A204.1 (cell line): ENCODE measurements at regions not wholly inside any gene's neighbourhood (a gene's known extent, or its start where the extent isn't known, plus 50 kb on each side); places are given as distances from the start of the nearest gene placed in this dataset.

ENCODE experiments used
- FAIRE-seq: peaks from 2 replicates; lab custom pipeline; 2012; peaks lifted over from hg19 to GRCh38; lab: Jason Lieb, UNC

DNA sequence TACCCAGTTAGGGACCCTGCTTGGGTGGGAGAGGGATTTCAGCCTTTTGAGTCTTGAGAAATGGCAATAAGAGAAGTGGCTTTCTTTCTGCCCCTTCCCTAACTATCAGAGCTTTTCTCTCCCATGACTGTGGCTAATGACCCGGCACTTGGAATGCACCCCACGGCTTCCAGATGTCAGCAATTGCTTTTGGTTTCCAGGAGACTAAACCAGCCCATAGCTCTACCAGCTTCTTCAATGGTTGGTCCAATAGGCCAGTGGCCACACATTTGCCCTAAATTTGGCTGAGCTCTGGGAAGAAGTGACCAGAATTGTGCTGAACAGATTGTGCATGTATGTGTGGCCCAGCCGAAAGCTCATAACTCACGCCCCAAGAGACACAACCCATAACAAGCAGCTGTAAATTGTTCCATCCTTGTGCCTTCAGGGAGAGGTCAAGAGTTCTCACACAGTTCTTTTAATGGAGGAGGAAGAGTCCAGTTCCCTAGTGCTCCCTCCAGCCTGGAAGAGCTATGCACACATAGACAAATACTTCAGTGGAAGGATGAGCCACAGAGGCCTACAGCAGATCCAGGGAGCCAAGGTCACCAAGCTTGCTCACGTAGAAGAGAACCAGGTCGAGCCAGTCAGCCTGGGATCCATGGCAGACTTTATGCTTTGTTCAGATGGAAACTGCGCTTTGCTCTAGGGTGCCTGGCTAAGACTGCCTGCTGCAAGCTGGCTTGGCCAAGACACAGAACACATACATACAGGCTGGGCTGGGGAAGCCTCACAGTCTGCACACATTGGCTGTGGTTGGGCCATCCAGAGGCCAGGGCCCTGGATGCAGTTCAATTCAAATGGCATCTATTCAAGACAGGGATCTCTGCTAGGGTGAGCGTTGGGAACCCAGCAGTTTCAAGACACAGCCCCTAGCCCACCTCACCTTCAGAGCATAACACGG lies 131.8 kb upstream of the HABP2 start:
- no peak for FAIRE-seq

DNA sequence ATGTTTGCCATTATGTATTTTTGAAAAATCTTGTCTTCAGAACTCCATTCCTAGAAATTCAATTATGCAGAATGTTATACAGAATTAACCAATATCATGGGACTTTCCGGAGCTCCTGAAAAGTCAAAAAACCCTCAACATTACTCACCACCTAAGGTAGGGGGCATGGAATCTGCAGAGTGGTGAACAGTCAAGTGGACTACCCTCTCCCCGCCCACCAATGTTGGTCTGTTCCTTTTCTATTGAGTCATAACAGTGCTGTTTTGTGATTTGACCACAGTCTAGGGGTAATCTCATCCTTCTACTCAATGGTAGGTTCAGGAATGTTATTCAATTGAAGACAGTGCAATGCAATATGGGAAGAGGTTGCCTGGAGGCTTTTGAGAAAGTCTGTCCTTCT lies 130.5 kb upstream of the HABP2 start:
- FAIRE-seq, result no peak

DNA sequence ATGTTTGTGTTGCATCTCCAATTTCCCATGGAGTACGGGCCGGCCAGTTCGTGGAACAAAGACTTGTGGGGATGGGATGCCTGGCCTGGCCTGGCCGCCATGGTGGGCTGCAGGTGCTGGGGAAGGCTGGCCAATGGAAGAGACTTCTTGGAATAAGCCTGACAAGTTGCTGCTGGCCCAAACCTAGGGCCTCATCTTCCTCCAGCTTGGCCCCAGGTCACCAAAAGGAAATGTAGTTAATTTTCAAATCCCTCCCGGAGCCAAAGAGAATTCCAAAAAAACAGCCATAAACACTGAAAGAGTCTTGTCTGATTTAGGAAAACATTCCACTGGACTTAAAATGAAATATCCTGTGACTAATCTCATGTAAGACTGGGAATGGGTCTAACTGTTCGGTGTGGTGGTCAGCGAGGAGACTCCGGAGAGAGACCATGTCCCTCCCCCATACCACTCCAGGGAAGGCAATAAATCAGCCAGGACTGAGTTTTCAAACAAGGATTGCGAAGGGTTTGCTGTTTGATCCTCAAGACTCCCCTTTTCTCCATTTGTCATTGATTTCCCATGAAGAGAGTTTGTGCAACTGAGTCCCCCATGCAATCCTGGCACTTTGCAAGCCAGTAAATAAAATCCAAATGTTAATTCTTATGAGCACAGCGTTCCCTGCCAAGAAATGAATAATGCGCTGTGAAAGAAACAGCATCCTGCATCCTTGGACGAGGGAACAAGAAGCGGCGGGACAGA lies 128.7 kb upstream of the HABP2 start:
- FAIRE-seq, result no peak

DNA sequence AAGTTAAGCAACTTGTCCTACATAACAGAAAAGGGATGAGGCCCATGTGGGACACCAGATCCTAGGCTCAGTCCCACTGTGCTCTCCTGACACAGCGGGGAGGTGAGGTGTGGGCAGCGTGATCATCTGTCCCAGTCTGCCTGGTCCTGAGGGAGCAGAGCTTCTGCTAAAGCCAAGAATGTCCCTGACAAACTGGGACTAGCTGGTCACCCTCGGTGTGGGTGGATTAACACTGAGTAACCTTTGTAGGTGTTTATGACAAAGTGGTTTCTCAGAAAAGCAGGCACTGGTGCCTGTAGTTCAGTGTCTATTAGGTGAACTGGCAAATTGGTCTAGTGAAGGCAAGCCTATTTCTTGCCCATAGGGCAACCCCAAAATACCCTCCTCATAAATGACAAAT lies 127.8 kb upstream of the HABP2 start:
- FAIRE-seq, result no peak

DNA sequence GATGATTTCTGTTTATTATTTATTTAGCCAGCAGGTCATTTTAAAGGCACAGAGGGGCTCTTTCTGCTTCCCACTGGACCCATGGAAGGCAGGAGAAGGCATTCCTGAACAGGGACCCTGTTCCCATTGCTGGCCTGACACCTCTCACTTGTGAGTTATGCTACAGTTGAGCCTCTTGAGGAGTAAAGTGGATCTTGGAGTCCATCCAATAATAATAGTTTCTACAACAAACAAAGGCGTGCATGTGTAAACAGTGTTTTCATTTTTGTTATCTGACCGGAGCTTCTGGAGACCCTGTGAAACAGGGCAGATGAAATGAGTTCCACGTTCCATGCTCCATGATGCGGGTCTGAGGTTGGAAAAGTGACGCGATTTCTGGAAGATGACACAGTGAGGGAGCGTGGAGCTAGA lies 127.3 kb upstream of the HABP2 start:
- no peak for FAIRE-seq

DNA sequence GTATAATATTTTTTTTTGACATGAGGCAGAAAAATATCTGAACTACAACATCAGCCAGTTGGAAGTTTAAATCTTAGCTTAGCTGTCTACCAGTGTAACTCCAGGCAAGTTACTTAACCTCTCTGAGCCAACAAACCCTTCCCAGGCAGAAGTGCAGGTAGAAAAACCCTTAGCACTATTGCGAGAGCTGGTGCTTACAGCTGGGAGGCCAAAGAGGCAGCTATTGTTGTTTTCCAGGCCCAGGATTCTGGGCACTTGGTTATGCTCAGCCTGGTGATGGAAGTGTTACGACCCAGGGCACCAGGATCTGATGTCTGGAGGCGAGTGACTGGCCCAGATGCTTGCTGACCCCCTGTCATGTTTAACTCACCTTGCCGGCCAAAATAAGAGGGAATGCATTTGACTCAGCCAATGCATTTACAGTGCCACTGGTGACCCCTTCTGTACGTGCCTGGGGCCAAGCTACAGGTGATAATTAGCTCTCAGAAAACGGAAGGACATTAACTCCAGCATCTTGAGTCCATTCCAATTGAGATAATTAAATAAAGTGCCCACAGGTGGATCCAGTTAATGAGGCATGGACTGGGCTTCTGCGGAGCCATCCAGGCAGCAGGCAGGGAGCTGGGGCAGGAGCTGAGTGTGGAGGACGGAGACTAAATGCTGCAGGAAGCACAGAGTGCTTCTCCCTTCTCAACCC lies 126.5 kb upstream of the HABP2 start:
- no peak for FAIRE-seq

DNA sequence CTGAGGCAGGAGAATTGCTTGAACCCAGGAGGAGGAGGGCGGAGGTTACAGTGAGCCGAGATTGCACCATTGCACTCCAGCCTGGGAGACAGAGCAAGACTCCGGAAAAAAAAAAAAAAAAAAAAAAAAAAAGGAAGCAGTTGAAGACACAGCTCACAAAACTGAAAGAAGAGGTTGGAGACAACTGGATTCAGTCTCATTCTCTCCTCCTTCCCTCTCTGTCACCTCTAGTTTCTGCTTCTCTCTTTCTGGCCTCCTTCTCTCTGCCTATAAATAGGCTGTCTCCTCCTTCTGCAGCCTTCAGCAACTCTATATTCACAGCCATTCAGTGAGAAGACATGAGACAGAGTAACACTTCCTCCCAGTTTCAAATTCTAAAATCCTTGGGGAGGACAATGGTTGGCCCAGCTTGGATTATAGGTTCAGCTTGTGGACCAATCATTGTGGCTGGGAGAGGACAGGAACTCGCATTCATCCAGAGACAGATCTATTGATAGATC lies 125.6 kb upstream of the HABP2 start:
- FAIRE-seq, result no peak

DNA sequence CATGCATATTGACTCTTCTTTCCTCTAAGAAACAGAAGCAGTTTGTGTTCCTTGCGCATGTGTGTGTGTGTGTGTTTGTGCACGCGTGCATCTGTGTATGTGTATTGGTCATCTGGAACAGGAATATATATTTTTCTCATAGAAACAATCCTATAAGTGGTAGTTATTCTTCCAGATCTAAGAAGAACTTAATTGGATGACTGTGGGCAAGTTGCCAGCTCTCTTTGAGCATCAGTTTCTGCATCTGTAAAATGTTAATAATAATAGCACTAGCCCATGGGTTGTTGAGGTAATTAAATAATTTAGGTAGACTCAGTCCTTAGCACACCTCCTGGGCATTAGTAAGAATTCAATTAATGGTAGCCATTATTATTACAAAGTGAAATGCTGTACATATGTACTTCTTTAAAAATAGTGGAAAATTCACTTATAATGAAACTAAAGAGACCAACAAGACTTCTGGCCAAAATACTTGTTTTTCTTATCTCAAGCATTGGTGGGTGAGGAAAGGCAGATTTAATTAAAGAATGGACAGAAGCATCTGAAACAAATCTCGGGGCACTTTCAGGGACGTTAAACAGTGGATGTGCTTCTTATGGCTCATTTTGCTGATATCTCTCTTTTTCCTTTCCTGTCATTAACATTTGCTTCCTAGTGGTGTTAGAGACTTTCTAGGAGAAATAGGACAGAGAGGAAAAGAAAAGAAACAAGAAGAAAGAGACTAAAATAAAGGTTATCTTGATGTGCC lies 124.9 kb upstream of the HABP2 start:
- FAIRE-seq, result no peak

DNA sequence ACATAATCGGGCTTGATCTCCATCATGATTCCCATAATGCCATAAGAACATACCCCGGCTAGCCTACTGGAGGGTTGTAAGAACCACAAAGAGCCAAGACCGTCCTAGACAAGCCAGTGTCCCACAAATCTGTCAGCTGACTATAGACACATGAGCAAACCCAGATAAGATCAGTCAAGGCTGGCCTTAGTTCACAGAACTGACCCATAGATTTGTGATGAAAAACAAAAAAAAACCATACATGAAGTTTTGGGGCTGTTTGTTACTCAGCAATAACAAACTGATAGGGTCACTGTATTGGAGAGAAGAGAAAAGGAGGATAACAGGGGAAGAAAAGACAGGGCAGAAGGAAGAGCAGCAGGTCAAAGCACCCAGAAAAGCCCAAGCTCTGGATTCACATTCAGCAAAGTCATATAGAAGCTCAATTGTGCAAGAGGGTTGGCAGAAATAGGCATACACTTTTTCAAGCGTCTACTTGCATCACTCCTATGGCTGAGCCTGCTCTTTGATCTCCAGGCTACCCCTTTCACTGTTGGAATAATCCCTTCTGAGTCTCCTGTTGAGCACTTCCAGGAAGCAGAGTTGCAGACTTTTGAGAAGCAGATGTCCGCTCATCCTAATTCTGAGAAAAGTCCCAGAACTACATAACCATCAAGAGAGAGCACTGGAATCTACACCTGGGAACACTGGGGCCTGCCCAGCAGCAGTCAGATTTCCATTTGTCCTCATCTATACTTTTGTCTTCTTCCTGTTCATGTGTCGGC lies 122.0 kb upstream of the HABP2 start:
- FAIRE-seq, result no peak

DNA sequence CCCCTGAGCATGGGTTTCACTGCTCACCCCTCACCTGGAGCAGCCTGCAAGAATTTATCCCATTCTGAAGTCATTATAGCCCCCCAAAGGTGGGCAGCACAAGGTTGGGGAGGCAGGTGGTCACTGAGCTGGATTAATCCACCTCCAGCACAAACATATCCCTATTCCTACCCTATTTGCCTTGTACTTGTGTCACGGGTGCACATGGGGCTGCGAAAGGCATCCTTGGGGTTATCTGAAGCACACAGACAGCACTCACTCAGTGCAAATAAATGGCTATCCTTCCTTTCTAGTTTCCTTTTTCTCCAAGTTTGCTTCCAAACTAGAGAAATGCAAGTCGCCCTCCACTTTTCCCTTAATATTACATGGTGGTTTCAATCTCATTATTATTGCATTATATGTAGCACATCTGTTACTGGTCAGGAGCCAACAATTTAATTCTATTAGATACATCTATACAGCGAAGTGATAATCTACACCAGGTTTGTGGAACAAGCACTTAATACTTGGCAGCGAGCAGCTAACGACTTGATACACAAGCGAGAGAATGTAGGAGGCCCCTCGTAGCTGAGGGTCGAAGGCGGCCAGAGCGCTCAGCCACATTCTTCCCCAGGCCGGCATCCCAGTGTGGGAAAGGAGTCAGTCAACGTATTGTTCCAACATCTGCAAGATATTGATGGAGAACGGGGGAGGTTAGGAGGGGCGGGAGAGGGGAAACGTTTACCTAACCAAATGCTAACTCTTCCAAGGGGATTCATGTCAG lies 121.3 kb upstream of the HABP2 start:
- no peak for FAIRE-seq

DNA sequence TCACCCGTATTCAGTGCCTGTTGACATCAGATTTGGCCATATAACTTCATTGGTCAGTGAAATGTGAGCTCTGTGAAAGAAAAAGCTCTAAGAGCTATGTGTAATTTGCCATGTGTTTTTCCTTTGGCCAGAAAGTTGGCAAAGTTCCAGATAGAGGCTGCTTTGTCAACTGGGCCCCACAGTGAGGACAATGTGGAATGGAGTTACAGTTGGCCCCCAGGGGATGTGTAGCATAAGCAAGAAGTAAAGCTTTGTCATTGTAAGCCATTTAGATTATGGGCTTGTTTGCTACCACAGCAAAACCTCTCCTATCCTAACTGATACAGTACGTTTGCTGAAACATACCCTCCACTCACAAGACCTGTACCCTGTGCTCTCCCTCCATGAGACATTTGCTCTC lies 119.1 kb upstream of the HABP2 start:
- no peak for FAIRE-seq

DNA sequence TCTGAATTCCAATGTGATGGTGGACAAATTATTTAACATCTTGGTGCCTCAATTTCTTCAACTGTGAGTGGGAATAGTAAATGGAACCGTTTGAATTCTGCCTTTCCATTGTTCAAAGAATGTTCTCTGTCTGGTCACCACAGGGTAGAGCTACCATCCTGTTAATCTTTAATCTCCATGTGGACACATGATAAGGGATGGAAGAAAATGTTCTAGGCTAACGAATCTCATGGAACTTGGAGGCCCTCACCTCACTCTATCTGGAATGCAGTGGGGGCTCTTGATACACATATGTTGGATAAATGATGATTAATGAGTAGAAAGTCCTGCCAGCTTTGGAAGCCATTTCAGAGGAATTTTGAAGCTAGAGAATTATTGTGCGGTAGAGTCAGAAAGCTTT lies 118.5 kb upstream of the HABP2 start:
- no peak for FAIRE-seq

DNA sequence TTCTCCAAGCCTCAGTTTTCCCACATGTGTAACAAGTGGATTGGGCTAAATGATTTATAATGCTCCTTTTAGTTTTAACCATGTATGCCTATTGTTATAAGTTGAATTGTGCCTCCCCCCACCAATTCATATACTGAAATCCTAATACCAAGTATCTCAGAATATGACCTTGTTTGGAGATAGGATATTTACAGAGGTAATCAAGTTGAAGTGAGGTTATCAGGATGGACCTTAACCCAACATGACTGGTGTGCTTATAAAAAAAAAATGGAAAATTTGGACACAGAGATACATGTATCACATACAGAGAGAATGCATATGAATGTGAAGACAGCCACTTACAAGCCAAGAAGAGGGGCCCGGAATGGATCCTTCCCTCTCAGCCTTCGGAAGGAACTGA lies 117.9 kb upstream of the HABP2 start:
- no peak for FAIRE-seq

DNA sequence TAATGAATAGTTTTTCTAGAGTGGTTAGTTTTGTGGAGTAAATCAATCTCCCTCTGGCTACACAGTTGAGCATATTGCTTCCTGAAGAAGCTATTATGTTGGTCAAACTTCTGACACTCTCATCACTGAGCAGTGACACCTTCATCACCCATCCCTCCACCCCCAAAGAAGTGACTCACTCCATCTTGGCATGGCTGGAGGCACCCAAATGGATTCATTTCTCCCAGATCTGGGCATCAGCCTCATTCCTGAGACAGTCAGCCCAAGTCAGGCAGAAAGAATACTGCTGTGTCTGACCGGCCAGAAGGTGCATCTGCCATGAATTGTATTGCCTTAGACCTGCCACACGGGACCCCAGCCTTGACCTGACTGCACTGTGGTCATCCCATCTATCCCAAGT lies 117.0 kb upstream of the HABP2 start:
- FAIRE-seq, result no peak

DNA sequence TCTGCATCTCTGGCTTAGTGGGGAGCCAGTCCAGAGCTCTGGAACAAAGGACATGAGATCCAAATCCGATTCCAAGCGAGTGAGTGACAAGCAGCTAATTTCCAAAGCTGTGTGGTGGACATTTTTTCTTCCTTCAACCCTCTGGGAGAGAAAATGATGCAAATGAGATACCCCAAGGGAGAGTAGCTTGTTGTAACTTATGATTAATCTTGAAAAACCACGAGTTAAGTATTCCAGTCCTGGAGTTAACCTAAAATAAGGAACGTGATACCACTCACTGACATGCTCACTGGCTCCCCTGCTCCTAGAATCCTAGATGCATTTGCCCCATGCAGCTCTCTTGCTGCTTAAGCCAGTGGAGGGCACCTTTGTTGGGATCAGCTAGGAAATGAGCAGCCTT lies 116.0 kb upstream of the HABP2 start:
- no peak for FAIRE-seq

DNA sequence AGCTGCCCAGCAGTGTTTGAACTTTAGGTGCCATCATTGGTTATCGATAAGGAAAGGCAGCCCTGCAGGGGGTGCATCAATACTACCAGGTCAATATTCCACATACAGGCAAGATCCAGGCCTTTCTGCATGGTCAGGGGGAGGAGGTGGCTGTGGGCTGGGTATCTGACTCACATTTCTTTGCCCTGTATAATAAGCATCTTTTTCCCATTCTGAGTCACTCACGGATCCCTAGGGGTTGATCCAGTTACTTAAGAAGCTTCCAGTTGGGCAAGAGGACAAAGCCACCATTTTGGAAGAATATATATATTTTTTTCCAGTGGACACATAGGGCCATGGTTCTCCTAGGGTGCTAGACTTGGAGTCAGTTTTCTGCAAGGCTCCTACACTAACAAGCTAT lies 114.2 kb upstream of the HABP2 start:
- FAIRE-seq, result no peak

DNA sequence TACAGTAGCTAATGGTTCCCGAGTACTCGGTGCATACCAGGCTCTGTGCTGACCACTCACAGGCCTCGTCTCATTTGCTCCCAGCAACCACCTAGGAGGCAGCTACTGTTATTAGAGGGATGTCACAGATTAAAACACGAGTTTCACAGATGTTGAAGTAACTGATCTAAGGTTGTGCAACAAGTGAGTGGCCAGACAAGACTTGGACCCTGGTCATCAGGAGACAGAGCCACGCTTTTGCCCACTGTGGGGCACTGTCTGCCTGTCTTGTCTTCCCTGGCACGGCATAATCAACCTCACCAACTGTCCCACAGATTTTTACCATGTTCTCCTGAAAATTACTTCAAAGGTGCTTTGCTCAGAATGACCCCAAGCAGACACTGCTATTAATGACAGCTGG lies 111.6 kb upstream of the HABP2 start:
- no peak for FAIRE-seq

DNA sequence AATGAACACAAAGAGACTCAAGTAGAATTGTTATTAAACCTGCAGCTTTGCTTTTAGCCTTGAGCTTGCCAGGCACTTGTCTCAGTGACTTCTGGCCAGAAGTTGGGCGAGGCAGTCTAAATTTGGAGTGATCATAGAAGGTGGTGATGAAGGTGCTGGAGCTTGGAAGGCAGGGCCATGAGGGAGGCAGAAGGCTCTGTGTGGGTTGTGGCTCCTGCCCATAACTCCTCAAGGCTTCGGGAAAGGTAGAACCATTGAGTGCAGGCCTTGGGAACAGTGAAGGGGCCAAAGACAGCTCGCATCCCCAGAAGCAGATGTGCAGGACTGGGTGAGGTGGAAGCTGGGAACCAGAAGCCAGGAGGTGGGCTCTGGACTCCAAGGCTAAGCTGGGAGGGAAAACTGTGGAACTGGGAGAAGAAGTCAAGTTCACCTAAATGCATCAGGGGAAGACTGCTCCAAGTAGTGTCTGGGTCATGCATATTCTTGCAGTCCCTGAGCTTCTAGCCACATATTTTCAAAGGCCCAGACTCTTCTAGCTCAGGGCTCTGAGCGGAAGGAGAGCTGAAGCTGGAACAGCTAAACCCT lies 111.1 kb upstream of the HABP2 start:
- no peak for FAIRE-seq

DNA sequence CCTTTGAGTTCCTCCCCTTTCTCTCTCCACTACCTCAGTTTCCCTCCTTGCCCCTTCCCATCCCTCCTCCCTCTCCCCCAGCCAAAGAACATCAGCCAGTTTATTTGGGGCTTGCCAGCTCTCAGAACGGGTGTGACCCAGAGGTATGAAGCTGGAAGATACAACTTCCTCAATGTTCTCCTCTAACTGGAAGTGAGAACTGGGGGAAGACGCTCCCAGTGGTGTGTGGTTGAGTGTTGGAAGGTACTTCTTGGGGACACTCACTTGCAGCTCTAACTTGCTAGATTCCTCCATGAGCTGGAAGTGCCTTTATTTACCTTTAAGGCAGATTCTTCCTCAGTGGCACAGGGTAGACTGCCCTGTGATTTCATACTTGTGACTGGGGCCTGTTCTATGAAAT lies 110.5 kb upstream of the HABP2 start:
- no peak for FAIRE-seq
